ENCODE measurements at regions not wholly inside any gene's neighbourhood (a gene's known extent, or its start where the extent isn't known, plus 50 kb on each side); places are given as distances from the start of the nearest gene placed in this dataset.
"Not testable (repeated sequence)": the region's sequence is repeated elsewhere in the genome, so short reads cannot be mapped to it uniquely, and the experiment has no call there.

DNA sequence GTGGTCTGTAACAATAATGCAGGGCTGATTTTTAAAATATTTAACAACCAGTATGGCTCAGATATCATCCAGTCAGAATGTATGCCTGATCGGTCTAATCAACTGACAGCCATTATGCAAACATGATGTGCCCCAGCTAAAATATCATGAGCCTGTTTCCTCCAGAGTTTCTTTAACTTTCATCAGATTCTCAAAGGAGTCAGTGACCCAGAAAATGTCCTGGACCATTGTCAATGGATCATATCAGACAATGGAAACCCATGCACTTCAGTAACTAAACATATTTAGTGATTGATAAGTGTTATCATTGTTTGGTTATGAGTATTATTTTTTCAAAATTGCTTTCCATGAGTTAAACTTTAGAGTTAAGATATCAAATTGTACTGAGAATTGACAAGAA, 173.5 kb downstream of the LMBRD1 start:
- no peak for DNase-seq (ENCODE audit: low read depth in 2 of 3, low spot score in 2 of 3)

DNA sequence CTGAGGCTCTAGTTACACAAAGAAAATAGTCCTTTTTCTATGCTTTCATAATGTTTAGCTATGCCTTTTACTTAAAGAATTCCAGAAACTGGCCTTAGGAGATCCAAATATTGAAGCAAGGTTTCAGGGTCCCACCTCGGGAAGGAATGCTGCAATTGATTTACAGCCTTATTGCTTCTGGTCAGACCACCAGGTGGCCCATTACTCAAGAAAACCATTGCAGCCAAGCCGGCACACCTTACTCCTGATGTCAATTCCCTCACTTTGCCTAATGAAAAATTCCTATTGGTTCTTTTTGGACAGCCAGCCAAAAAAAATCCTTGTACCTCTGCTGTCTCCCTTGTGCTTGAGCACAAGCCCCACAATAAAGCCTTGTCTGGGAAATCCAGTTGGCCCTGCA, 173.9 kb downstream of the LMBRD1 start:
- no peak for DNase-seq (ENCODE audit: low read depth in 2 of 3, low spot score in 2 of 3)

DNA sequence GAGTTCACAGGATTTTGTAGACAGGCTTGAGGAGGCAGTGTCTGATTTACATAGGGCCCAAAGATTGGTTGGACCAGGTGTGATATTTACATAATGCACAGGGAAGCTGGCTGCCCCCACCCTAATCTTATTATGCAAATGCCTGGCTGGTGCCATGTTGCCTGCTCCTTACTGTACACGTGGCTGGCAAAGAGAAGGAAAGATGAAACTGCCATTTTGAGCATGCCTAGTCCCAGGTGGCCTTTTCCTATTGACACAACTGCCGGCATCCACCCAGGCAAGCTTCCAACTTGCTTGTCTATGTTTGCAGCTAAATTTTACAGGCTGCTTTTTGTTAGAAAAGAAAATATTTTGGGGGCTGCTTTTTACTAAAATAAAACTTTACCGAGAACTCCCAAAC, 174.6 kb downstream of the LMBRD1 start:
- no peak for DNase-seq (ENCODE audit: low read depth in 2 of 3, low spot score in 2 of 3)

DNA sequence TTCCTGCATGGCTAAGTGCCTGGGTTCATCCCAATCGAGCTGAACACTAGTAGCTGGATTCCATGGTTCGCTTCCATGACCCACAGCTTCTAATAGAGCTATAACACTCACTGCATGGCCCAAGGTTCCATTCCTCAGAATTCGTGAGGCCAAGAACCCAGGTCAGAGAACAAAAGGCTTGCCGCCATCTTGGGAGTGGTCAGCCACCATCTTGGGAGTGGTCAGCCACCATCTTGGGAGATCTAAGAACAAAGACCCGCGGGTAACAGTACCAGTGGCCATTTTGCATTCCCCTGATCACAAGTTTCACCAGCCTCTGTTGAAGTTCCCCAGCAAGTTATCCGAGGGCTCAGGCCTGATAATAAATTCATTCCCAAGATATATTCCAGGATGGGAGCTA, 179.6 kb downstream of the LMBRD1 start:
- DNase-seq (ENCODE audit: low read depth in 2 of 3, low spot score in 2 of 3): no peak

DNA sequence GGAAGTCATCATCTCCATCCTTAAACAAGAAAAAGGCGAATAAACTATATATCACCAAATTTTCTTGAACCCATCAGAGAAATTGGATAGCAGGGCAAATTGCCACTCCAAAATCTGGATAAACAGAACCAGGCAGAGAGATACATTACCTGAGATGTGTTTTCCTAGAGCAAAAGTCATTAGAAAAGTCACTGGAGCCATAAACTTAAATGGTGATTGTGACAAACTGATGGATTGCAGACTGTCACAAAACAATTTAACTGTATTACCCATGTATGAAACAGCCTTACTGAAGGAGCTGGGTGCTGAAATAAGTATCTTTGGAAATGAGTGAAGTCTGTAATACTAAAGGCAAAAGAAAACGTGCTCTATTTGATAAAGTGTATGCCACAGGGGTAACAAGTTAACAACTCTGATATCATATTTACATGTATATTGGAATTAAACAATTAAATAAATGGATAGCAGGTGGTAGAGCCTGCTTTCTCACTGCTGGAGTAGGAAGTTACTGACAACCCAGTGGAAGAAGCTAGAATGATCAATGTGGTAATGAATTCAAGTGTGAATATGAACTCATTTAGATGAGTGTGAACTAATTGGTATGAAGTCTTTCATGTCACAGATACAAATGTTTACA, 186.9 kb downstream of the LMBRD1 start:
- no peak for DNase-seq (ENCODE audit: low read depth in 2 of 3, low spot score in 2 of 3)

DNA sequence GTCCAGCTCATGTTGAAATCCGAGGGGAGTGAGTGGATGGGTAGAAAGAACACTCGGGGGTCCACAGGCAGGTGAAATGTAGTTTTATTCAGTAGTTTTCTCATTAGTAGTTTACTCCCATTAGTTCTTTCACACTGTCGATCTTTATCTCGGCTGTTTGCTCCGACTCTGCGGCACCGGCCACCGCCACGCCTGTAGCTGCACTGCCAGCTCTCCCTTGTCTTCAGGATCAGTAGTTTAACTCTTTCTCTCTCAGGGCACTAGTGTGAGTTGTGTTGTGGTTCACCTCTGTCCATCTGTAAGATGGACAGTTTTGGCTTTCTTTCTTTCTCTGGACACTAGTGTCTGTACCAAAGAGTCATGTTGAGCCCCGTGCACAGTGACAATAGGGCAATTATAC, 195.7 kb downstream of the LMBRD1 start:
- no peak for DNase-seq (ENCODE audit: low read depth in 2 of 3, low spot score in 2 of 3)

DNA sequence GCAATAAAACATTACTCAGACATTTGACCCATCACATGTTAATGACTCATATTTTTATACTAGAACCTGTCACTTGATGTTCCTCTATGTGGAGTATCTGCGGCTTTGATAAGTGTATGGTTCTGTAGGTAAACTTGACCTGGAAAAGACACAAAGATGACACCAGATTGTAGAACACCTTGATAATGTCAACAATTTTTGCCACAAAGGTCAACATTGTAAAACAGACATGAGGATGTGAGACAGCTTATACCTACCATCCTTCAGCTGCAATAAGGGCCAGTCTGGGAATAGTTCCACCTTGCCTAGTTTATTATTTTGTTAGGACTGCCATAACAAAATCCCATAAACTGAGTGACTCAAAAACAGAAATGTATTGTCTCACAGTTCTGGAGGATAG, 202.4 kb downstream of the LMBRD1 start:
- DNase-seq (ENCODE audit: low read depth in 2 of 3, low spot score in 2 of 3): no peak

DNA sequence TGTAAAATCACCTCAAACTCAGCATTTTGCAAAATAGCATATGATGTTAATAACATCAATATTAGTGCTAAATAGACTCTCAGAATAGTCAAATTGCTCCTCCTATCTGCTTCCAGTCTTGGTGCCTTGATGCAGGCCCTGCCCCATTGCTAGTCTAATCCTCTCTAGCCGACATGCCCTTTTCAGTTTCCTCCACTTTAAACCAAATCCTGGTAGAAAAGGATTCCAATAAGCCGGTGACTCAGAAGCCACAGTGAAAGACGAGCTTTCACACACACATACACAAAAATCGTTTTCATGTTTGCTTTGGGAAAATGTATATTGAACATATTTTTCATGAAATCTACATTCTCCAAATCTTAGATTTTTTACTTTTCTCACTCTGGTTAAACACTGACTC, 203.1 kb downstream of the LMBRD1 start:
- no peak for DNase-seq (ENCODE audit: low read depth in 2 of 3, low spot score in 2 of 3)

DNA sequence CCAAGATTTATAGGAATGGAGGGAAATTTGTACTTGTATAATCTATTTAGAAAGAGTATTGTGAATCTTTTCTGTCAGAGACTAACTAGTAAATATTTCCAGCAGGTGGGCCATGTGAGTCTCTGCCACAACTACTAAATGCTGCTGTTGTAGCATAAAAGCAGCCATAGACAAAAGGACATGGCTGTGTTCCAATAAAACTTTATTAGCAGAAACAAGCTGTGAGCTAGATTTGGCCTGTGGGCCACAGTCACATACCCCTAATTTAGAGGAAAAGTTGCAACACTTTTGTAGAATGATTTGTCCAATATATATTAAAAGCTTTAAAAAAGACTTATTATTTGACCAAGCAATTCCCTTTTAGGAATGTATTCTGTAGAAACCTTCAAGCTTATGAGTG, 207.2 kb downstream of the LMBRD1 start:
- DNase-seq (ENCODE audit: low read depth in 2 of 3, low spot score in 2 of 3): no peak

DNA sequence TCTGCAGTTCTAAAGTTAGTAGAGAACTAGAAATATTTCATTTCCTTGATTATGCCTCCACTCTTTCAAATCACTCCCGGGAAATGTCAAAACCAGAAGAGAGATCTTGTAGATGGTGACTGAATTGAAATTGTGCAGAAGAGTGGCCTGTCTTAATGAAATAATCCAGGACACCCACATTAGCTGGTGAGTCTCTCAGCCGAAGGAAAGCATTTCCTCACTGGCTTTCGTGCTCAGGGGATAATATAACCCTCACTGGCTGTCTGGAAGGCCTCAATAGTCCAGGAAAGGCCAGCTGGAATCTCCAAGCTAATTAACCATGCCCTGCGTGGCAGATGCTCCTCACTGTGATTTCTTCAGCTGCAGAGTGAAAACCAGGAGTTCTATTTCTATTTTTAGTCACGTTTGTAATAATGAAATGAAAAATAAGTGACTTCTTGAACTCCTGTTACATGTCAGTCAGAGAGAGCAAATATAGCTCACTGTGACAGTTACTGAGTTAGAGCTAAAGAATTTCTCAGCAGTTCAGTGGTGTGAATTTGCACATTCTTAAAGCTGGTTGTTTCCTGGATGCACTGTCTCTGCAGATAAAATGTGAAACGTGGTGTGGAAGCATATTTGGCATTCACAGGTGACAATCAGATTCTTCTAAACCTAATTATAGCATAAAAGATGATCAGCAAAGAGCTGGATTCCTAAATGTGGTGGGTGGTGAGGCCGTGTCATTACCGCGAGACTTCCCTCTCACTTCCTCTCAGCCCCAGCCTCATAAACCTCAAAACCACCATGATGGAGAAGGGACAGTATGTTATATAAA, 211.7 kb downstream of the LMBRD1 start:
- DNase-seq (ENCODE audit: low read depth in 2 of 3, low spot score in 2 of 3): peak in 2 of 3 donors; percentile 38 to 60

DNA sequence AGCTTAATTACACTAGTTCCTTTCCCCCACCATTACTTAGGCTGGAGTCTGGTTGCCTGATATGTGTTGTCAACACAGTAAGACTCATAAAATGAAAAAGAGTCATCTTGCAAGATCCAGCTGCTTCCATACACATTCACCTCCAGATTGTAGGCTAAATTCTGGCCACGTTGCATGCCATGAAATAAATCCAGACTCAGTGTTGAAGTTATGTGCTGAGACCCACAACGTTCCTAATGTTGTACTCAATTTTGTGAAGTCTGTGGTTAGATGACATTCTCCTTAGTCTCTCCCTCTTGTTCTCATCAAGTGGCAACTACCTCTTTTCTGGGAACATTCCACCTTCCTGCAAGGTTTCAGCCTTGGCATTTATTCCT, 212.3 kb downstream of the LMBRD1 start:
- DNase-seq (ENCODE audit: low read depth in 2 of 3, low spot score in 2 of 3): no peak

DNA sequence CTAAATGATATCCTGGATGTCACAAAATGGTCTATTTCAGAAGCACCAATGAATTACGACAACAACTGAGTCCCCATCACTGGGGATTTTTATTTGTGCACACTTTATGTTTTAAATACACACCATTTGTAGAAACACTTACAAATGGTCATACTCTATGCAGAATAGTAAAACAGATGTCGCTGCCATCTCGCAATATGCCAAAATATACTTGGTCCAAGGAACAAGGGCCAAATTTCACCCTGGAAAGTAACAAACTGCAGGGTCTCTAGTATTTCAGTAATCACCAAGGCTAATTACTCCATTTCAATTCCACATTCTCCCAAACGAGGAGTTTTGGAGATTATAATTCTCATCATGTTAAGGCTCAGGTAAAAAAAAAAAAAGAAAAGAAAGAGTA, 215.2 kb downstream of the LMBRD1 start:
- DNase-seq (ENCODE audit: low read depth in 2 of 3, low spot score in 2 of 3): no peak

DNA sequence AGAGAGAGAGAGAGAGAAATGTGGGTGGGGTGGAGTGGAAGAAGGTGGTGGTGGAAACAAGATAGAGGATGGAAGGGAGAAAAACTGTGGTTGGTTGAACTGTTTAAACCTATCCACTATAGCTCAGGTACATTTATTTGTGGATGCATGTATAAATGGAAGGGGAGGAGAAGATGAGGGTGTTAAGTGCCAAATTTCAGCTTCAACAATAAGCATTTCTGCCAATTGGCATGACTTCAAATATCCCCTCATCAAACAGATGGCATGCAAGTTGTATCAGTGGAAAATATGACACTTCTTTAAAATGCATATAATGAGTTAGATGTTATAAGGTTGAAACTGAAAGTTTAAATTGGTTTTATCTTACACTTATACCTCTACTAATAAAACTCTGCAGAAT, 216.1 kb downstream of the LMBRD1 start:
- DNase-seq (ENCODE audit: low read depth in 2 of 3, low spot score in 2 of 3): no peak

DNA sequence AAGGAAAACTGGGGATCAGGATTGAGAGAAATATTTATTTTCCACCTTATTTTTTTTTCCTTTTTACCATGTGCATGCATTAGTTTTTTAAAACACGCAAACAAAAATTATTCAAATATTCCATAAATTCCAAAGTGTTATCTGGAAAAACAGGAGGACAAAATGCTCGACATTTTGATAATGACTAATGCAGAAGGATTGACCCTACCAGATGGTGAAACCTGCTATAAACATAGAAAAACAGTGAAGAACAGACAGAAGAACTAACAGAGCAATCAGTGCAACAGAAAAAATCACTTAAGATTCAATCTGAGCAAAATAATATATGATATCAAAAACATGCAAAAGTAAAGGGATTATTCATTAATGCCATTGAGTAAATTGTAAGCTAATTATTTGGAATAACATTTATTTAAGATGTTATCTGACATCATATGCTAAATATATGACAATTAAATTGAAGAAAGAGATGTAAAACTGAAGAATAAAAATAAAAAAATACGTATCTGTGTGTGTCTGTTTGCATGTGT, 218.4 kb downstream of the LMBRD1 start:
- no peak for DNase-seq (ENCODE audit: low read depth in 2 of 3, low spot score in 2 of 3)

DNA sequence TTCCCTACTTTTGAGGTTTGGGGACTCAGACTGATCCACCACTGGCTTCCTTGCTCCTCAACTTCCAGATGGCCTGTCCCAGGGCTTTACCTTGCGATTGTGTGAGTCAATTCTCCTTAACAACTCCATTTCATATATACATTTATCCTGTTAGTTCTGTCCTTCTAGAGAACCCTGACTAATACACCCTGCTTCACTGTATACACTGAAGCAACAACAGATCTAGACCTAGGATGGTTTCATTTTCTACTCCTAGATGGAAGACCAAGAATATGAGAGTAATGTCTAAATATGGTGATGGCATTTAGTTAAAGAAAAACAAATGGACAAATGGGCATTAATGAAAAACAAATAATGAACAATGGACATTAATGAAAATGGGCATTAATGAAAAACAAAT, 225.6 kb downstream of the LMBRD1 start:
- no peak for DNase-seq (ENCODE audit: low read depth in 2 of 3, low spot score in 2 of 3)

DNA sequence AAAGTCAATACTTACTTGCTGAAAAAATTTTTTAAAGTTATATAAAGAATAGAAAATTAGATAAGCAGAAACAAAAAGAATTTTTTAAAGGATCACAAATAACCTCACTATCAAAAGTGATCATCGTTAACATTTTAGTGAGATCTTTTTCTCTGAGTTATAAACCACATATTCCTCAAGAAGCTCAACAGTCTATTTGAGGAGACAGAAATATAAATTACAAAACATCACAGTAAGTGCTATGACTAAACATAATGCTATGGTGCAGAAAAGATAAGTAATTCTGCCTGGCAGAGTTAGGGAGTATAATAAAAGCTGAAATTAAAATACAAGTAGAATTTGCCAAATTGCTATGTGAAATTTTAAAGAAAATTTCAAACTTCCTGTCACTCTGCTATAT, 226.7 kb downstream of the LMBRD1 start:
- DNase-seq (ENCODE audit: low read depth in 2 of 3, low spot score in 2 of 3): no peak

DNA sequence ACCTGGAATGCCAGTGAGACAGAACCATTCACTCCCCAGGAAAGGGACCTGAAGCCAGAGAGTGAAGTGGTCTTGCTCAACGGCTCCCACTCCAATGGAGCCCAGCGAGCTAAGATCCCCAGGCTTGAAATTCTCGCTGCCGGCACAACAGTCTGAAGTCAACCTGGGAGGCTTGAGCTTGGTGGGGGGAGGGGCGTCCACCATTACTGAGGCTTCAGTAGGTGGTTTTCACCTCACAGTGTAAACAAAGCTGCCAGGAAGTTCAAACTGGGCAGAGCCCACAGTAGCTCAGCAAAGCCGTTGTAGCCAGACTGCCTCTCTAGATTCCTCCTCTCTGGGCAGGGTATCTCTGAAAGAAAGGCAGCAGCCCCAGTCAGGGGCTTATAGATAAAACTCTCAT, 236.2 kb downstream of the LMBRD1 start:
- not testable (repeated sequence) for DNase-seq (ENCODE audit: low read depth in 2 of 3, low spot score in 2 of 3)

DNA sequence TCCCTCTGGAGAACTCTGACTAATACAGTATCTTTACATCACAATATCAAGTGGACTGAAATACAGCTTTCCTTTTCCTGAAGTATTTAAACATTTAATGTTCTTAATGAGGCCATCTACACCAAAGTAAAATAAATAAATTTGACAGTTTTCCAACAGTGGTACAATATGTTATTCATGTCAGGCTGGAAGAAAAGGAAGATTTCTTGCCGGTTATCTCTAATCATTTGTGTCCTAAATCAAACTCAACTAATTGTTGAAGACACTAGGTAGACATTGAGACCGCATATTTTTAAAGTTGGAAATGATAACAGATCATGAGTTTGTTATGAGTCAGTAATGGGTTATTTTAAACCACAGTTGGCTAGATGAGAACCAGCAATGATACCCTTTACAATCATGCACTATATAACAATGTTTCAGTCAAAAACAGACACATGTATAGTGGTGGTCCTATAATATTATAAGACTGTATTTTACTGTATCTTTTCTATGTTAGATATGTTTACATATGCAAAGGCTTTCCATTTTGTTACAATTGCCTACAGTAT, 241.6 kb downstream of the LMBRD1 start:
- no peak for DNase-seq (ENCODE audit: low read depth in 2 of 3, low spot score in 2 of 3)

DNA sequence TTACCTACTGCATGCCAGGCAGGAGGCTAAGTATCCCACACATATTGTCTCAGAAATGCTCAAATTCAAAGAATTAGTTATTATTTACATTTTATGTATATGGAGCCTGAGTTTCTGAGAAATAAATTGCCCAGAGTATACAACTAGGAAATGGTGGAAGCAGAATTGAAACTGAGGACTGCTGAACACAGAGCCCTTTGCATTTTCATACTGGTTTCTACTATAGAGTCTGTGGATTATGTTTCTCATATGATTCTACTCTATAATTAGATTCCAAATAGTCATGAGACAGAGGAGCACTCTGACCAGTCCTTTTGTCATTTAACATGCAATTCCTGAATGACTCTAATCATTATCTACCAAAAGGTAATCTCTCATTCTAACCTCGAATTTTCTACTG, 254.3 kb downstream of the LMBRD1 start:
- DNase-seq (ENCODE audit: low read depth in 2 of 3, low spot score in 2 of 3): no peak

DNA sequence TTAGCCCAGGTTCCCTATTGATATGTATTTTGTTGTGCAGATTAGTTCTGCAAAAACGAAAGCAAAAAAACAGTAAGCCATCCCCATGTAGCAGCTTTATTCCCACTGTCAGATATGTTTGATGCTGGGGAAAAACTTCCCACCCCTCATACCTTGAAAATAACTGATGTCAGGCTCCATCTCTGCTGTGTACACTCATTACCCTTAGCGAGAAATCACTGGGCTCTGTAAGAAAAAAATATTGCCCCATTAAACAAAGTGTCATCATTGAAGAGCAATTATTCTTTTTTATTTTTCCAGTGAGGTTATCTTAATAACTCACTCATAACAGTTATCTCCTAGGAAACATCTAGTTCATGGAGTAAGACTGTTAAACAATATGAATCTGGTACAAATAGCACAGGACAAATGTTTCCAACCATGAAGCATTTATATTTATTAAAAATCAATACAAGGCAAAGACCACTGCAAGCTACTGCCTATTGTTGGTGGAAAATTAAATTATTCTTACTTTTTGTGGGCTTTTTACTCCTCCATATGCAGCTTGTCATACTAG, 268.8 kb downstream of the LMBRD1 start:
- DNase-seq (ENCODE audit: low read depth in 2 of 3, low spot score in 2 of 3): no peak

DNA sequence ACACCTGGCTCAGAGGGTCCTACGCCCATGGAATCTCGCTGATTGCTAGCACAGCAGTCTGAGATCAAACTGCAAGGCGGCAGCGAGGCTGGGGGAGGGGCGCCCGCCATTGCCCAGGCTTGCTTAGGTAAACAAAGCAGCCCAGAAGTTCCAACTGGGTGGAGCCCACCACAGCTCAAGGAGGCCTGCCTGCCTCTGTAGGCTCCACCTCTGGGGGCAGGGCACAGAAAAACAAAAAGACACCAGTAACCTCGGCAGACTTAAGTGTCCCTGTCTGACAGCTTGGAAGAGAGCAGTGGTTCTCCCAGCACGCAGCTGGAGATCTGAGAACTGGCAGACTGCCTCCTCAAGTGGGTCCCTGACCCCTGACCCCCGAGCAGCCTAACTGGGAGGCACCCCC, 281.3 kb downstream of the LMBRD1 start:
- DNase-seq (ENCODE audit: low read depth in 2 of 3, low spot score in 2 of 3): not testable (repeated sequence)

DNA sequence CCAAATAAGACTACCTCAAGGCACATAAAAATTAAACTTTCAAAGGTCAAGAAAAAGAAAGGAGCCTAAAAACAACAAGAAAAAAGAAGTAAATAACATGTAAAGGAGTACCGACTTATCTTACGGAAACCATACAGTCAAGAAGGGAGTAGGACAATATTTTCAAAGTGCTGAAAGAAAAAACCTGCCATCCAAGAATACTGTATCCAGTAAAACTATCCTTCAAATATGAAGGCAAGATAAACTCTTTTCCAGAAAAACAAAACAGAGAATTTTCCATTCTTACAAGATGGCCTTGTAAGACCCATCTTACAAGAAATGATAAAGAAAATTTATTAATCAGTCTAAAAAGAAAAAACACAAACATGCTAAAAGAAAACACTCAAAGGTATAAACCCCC, 302.2 kb downstream of the LMBRD1 start:
- DNase-seq (ENCODE audit: low read depth in 2 of 3, low spot score in 2 of 3): no peak

Measured in hematopoietic multipotent progenitor cell (in vitro differentiated cells).